GM12892 (cell line): ENCODE measurements at regions not wholly inside any gene's neighbourhood (a gene's known extent, or its start where the extent isn't known, plus 50 kb on each side); places are given as distances from the start of the nearest gene placed in this dataset.

Experiments used
- POLR2A ChIP-seq: IDR thresholded peaks from 2 replicates; pipeline ENCODE4 v1.6.1; 2011; ENCODE audit warnings: low read depth, low read length, control low read depth
- POLR2AphosphoS5 ChIP-seq: IDR thresholded peaks from 2 replicates; pipeline ENCODE4 v1.6.1; 2011; ENCODE audit warnings: low read depth, low read length, control low read depth
- TAF1 ChIP-seq: IDR thresholded peaks from 2 replicates; pipeline ENCODE4 v1.6.1; 2011; ENCODE audit warnings: low read depth, mild to moderate bottlenecking, control low read depth, low read length, borderline replicate concordance

- TF ChIP-seq POLR2A (no peak), POLR2AphosphoS5 (no peak), TAF1 (no peak)
Measured at GRCh38 chr2:103738606-103739005, 976.8 kb downstream of the TMEM182 start.
